Esophagus (tissue), 2 donors: ENCODE measurements at regions not wholly inside any gene's neighbourhood (a gene's known extent, or its start where the extent isn't known, plus 50 kb on each side); places are given as distances from the start of the nearest gene placed in this dataset.

Experiments
- H3K27ac ChIP-seq, 2 donors: one replicate each; pipeline ENCODE4 v1.5.1; 2013; ENCODE audit warnings: low read depth in 2 of 2, mild to moderate bottlenecking in 2 of 2, inconsistent platforms in 1 of 2, low read length in 1 of 2, moderate library complexity in 1 of 2
- H3K27me3 ChIP-seq, 2 donors: one replicate each; pipeline ENCODE4 v1.6.1; 2013; ENCODE audit warnings: low read length in 2 of 2, control low read depth in 1 of 2, mild to moderate bottlenecking in 1 of 2; ENCODE audit not compliant: insufficient read depth in 2 of 2, control insufficient read depth in 1 of 2
- H3K36me3 ChIP-seq, 2 donors: one replicate each; pipeline ENCODE4 v1.6.1; 2013; ENCODE audit warnings: low read length in 1 of 2; ENCODE audit not compliant: control insufficient read depth in 2 of 2, insufficient read depth in 2 of 2
- H3K4me1 ChIP-seq, 2 donors: one replicate each; pipeline ENCODE4 v1.6.1; 2013; ENCODE audit warnings: low read length in 1 of 2; ENCODE audit not compliant: control insufficient read depth in 2 of 2, insufficient read depth in 2 of 2
- H3K4me3 ChIP-seq, 2 donors: one replicate each; pipeline ENCODE4 v1.5.1; 2013; ENCODE audit warnings: low read length in 2 of 2, mild to moderate bottlenecking in 2 of 2, low read depth in 1 of 2, moderate library complexity in 1 of 2
- H3K9me3 ChIP-seq, 2 donors: one replicate each; pipeline ENCODE4 v1.6.1; 2013; ENCODE audit warnings: mild to moderate bottlenecking in 2 of 2, low read depth in 1 of 2, low read length in 1 of 2, moderate library complexity in 1 of 2; ENCODE audit not compliant: control insufficient read depth in 2 of 2, insufficient read depth in 1 of 2
- WGBS, 2 donors: extraction: QIAGEN DNeasy Blood & Tissue Kit; methylation state at CpG; one replicate each; pipeline ENCODE4 v1.1.7; 2013; 5-methylcytosine and 5-hydroxymethylcytosine counted together
- donor health status: healthy with polysubstance abuse.
- donor health status: Bipolar disorder and iron deficiency.

DNA sequence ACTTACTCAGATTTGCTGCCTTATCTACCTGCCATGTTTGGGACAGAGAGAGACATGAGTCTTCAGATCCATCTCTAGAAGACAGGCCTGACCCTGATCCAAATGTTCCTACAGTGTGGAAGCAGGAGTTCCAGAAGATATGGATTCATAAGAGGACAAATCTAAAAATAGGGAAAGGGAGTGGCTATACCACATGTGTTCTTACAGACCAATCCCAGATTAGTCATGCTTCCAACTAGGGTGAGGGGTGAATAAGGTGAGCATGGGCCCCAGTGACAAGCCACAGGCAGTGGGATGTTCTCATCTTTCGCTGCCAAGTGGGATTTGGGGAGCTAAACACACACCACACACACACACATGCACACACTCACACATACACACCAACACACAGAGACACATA is 670.7 kb upstream of the CITED2 start:
- H3K4me3 ChIP-seq = no peak overlapping the region
- H3K27me3 ChIP-seq = no peaks in the 10 kb centered on the region
- 95 to 100% methylated on average over 1 of the region's 1 CpG for WGBS, 2 donors
- H3K36me3 ChIP-seq = no peaks in the 10 kb centered on the region
- peaks cover 0 to 2% of the 10 kb centered on the region in 2 donors for H3K4me1 ChIP-seq
- no peak overlapping the region for H3K27ac ChIP-seq
- H3K9me3 ChIP-seq = no peaks in the 10 kb centered on the region

DNA sequence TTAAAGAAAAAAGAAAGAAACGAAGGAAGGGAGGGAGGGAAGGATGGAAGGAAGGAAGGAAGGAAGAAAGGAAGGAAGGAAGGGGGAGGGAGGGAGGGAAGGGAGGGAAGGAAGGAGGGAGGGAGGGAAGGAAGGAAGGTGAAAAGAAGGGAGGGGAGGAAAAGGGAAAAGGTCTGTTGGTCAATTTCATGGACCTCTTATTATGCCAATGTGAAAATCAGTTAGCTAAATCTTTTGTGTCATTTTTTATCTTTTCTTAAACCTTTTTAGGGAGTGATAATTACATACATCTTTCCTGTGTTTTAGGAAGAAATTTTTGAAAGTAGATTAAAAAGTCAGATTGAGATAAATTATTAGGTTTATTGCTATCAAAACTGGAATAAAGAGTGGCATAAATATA is 670.2 kb upstream of the CITED2 start:
- Histone ChIP-seq H3K27ac (no peak overlapping the region), H3K36me3 (no peaks in the 10 kb centered on the region), H3K4me3 (no peak overlapping the region), H3K9me3 (no peaks in the 10 kb centered on the region), H3K4me1 (peaks cover 0 to 2% of the 10 kb centered on the region in 2 donors), H3K27me3 (no peaks in the 10 kb centered on the region)
- WGBS, 2 donors = 88 to 94% methylated on average over 1 of the region's 1 CpG

DNA sequence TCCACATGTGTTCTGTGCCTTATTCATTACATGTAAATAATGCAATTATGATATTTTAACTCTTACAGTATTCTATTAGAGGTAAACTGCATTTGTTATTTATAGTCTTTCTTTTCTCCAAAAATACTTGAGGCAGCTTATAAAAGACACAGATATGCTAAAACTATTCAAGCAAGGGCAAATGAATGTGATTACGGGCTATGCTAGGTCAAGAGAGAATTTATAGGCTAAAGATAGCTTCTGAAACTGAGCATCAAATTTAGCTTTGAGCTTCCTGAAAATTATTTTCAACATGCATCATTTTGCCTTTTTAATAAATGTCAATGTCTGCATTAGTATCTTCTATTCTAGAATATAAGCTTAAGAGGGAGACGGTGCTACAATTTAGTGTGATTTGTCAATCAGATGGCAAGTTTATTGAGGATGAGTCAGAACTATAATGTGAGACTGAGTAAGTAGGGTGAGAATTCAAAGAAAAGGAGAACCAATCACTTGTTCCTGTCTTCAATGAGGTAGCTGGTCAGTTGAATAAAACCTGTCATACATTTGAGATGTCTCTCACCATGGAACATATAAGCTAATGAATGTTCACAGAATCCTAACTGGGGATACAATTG is 669.4 kb upstream of the CITED2 start:
- H3K27ac ChIP-seq = no peak overlapping the region
- WGBS, 2 donors = 72 to 77% methylated on average over 2 of the region's 2 CpGs

DNA sequence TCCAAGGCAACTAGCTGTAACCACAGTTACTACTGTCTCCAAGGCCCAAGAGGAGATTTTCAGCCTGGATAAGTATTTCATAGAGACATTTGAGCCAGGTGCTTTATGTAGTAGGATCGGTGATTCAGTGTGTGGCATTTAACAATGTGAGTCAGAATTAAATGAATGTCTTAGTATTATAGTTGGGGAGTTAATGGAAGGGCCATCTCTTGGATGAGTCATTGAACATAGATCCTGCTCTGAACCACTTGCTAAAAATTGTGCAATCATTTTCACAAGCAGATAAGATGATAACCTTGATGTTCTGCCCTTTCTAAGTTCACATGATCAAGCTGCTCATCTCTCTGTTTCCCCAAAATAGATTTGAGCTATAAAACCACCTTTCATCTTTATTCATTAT is 668.9 kb upstream of the CITED2 start:
- Histone ChIP-seq H3K4me3 (no peak overlapping the region), H3K9me3 (no peaks in the 10 kb centered on the region), H3K4me1 (peaks cover 0 to 2% of the 10 kb centered on the region in 2 donors), H3K27ac (no peak overlapping the region), H3K36me3 (no peaks in the 10 kb centered on the region), H3K27me3 (no peaks in the 10 kb centered on the region)
- WGBS, 2 donors = 30 to 48% methylated on average over 1 of the region's 1 CpG

More for the DNA sequence above, 669.4 kb upstream of the CITED2 start:
- Histone ChIP-seq H3K9me3 (no peaks in the 10 kb centered on the region), H3K4me1 (peaks cover 0 to 2% of the 10 kb centered on the region in 2 donors), H3K27me3 (no peaks in the 10 kb centered on the region), H3K4me3 (no peak overlapping the region), H3K36me3 (no peaks in the 10 kb centered on the region)

DNA sequence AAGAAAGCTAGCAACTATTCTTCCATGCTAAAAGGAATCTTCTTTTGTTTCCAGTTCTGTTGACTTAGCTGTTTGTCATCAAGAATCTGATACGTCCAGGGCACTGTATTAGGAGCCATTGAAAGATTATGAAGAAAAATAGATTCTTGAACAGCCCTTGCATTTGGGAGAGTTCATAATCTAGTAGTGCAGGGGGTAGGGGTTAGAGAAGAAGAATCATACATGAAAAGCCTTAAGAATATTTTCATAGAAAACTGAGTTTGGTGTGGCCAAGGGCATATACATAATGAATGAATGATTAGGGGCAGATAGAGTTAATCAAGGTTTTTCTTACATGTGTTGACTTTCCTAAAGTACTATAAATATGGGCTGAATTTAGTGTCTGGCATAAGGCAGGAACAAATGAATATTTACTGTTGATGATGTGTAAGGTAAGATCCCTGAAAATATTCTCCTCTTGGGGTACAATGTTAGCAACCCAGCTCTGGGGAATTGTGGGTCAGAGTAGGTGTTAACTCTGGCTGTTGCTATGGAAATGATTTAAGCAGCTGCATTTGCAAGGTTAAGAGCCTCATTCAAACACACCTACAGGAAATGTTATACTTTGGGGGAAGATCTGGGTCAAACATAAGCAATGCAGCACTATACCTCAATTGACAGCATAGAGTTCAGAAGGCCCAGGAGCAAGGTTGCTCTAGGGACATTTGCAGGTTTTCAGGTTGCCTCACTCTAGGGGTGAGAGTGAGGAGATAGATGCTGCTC is 667.3 kb upstream of the CITED2 start:
- Histone ChIP-seq H3K27me3 (no peaks in the 10 kb centered on the region), H3K4me1 (peaks cover 0 to 2% of the 10 kb centered on the region in 2 donors), H3K9me3 (no peaks in the 10 kb centered on the region), H3K27ac (no peak overlapping the region), H3K4me3 (no peak overlapping the region), H3K36me3 (no peaks in the 10 kb centered on the region)
- 56 to 83% methylated on average over 1 of the region's 1 CpG for WGBS, 2 donors

DNA sequence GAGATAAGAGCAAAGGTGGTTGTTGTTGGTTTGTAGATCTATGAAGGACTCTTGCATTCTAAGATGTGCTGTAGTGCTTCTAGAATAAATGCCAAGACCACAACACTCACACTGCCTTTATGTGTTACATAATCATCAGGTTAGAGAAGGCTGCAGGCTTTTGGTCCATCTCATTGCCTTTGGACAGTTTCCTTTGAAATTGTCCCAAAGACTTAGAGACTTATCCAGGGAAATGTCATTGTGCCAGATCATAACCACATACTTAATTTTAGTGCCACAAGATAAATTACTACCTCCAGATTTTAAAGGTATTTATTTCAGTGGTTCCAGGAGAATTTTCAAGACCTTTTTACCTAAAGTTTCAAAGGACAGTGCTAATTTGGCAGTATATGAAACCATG is 666.6 kb upstream of the CITED2 start:
- Histone ChIP-seq H3K9me3 (no peaks in the 10 kb centered on the region), H3K36me3 (no peaks in the 10 kb centered on the region), H3K27me3 (no peaks in the 10 kb centered on the region), H3K4me3 (no peak overlapping the region), H3K4me1 (peaks cover 0 to 2% of the 10 kb centered on the region in 2 donors), H3K27ac (no peak overlapping the region)

DNA sequence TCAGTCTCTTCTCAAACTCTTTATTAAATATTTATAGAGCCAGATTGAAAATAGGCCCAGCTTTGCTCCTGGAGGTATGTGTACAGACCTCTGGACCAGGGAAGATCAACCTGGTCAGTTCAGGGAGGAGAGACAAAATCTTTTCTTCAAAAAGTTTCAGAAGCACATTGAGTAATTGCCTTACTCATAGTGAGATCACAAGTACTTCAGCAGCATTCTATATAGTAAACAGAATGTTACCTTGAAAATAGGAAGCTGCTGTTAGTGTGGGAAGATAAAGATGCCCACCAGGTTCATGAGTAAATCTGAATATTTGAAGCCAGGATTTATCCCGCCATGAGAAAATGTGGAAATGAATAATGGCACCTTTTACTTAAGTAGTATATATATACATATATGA is 665.9 kb upstream of the CITED2 start:
- Histone ChIP-seq H3K4me3 (no peak overlapping the region), H3K9me3 (no peaks in the 10 kb centered on the region), H3K27me3 (no peaks in the 10 kb centered on the region), H3K27ac (no peak overlapping the region), H3K36me3 (no peaks in the 10 kb centered on the region), H3K4me1 (peaks cover 0 to 2% of the 10 kb centered on the region in 2 donors)
- 81 to 82% methylated on average over 1 of the region's 1 CpG for WGBS, 2 donors

DNA sequence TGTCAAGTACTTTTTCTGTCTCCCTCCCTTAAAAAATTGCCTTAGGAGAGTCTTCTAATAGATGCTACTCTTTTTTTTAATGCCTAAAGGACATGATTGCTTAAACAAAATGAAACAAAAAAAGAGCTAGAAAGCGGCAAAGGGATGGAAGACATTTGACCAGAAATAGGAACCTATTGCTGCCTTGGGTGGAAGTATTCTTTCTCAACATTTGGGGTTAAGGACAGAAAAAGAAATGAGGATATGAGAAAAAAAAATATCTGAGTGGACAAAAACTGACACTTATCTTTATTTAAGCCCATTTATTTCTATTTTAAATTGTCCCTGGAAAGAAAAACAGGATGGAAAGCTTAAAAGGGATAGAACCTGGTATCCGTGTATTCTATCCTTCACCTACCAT is 664.9 kb upstream of the CITED2 start:
- Histone ChIP-seq H3K9me3 (no peaks in the 10 kb centered on the region), H3K27me3 (no peaks in the 10 kb centered on the region), H3K4me3 (no peak overlapping the region), H3K27ac (no peak overlapping the region), H3K36me3 (no peaks in the 10 kb centered on the region), H3K4me1 (no peaks in the 10 kb centered on the region)
- 83 to 86% methylated on average over 2 of the region's 2 CpGs for WGBS, 2 donors

DNA sequence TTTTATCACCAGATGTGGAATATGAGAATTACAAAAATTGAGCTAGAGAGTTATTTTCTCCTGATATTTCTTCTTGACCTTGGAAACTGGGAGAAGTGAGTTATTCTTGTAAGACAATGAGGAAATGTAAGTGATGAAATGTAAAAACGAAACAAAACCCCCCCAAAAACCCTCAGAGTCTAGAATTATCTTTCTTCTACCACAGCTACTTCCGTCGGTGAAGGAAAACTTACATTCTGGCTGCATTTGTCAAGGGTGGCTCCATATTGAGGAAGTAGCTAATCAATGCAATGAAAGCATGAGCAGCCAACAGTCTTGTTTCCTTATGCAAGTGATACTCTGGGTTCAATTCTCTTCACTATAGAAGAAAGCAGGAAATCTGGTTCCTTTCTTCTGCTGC is 661.7 kb upstream of the CITED2 start:
- Histone ChIP-seq H3K27me3 (no peaks in the 10 kb centered on the region), H3K27ac (no peak overlapping the region), H3K4me1 (no peaks in the 10 kb centered on the region), H3K4me3 (no peak overlapping the region), H3K9me3 (no peaks in the 10 kb centered on the region), H3K36me3 (no peaks in the 10 kb centered on the region)
- WGBS, 2 donors = 68 to 75% methylated on average over 3 of the region's 3 CpGs

DNA sequence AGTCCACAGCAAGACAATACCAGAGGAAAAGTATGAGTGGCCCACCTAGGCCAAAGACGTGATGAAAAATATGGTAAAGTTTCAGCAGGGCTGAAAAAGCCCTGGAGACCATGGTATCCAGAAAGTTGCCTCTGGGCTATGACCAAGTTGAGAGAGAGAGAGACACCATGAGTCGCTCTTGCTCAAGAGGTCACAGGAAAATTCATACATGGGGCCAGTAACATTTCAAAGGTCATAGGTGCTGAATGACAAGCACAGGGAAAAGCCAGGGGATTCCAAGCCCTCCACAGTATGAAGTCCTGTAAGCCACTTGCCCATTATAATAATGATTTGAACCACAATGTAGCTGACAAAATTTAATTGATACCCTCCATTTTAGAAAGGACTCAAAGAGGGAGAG is 657.7 kb upstream of the CITED2 start:
- WGBS, 2 donors = 90 to 94% methylated on average over 2 of the region's 2 CpGs
- Histone ChIP-seq H3K4me1 (no peaks in the 10 kb centered on the region), H3K36me3 (no peaks in the 10 kb centered on the region), H3K27me3 (no peaks in the 10 kb centered on the region), H3K9me3 (no peaks in the 10 kb centered on the region), H3K27ac (no peak overlapping the region), H3K4me3 (no peak overlapping the region)
